MV-4-11 (cell line): ENCODE measurements at regions not wholly inside any gene's neighbourhood (a gene's known extent, or its start where the extent isn't known, plus 50 kb on each side); places are given as distances from the start of the nearest gene placed in this dataset.

Experiments used
- DNase-seq: peaks from one replicate; lab custom pipeline; 2025; lab: John Stamatoyannopoulos, UW

DNA sequence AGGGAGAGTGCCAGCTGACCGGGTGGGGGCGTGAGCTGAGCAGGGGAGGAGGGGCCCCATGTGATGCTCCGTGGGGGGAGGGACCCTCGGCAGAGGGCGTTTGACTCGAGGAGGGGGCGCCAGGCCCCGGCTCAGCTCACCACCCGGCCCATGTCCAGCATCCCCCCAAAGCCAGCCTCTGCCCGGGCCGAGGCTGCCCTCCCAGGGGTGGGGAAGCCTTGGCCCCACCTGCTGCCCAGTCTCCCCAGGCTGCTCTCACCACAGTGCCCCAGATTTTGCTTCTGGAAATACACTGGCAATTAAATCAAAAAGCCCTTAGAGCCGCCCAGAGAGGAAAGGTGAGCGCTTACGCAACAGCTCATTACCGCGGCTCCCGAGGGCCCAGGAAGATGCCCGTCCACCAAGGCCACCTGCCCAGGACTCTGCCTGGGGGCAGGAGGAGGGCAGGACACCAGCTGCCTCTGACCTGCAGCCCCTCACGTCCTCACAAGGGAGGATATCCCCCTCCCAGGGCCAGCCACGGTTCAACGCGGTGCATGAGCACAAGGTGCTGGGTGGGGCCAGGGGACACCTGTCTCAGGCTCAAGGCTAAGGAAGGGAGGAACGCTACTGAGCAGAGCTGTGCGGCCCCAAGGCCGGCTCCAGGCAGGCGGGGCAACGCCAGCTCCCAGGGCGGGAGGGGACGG, 70.0 kb upstream of the INPP5A start:
- no peak for DNase-seq

DNA sequence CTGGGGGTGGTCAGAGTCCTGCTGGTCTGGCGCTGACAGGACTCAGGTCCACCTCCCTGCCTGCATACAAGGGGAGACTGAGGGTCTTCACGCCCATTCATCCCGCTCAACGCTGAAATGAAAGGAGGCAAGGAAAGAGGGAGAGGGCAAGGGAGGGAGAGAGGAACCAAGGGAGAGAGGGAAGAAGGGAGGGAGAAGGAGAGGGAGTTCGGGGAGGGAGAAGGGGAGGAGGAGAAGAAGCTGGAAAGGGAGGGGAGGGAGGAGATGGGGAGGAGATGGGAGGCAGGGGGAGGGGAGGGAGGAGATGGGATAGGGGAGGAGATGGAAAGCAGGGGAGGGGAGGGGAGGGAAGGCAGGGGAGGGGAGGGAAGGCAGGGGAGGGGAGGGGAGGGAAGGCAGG, 69.4 kb upstream of the INPP5A start:
- DNase-seq, result no peak

GRCh38 chr10:132468651-132469050, 68.9 kb upstream of the INPP5A start:
- no peak for DNase-seq

DNA sequence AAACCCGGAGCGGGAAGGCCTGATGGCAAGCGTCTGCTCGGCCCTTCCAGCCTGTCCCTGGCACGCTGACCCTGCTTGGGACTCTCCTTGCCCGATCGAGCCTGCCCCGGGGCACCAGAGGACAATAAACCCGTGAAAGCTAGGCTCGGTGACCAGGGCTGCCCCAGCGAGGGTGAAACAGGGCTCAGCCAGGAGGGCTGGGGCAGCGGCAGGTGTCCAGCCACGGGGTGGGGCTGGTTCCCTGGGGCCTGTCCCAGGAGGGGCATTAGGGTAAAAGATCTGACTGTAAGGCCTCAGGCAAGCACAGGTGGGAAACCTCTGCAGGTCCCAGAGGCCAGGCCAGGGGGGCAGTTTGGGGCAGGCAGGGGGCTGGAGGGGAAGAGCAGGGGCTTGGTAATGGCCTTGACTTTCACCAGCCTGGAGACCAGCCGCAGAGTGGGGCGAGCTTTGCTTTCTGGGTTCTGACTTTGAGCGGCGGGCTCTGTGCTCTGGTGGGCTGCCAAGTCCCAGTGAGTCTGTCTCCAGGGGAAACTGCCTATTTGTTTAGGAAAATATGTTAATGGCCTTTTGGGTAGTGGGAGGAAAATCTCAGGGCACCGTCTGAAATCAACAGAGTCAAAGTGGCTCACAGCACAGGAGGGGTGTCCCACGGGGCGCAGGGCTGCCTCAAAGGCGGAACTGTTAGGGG, 68.2 kb upstream of the INPP5A start:
- DNase-seq, result no peak

GRCh38 chr10:132470410-132471124, 67.0 kb upstream of the INPP5A start:
- DNase-seq, result peak; percentile 15

- no peak for DNase-seq
Observed at GRCh38 chr10:132471125-132471451, 66.5 kb upstream of the INPP5A start.

- no peak for DNase-seq
Observed at GRCh38 chr10:132471484-132471883, 66.1 kb upstream of the INPP5A start.

DNA sequence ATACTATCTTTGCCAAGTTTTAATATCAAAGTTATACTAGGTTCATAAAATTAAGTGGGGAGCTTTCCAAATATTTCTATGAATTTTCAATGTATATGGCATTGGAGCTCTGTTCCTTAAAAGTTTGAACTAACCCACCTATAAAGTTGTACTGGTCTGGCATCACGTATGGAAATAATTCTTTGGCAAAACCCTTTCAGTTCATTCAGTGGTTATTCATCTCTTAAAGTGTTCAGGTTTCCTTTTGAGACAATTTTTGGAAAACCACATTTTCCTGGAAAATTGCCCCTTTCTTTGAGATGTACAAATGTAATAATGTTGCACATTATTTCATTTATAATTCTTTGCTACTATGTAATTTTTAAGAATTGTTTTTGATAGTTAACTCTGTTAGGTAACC, 62.5 kb upstream of the INPP5A start:
- DNase-seq, result no peak

- DNase-seq, result no peak
Observed at GRCh38 chr10:132476146-132477065, 61.2 kb upstream of the INPP5A start.

DNA sequence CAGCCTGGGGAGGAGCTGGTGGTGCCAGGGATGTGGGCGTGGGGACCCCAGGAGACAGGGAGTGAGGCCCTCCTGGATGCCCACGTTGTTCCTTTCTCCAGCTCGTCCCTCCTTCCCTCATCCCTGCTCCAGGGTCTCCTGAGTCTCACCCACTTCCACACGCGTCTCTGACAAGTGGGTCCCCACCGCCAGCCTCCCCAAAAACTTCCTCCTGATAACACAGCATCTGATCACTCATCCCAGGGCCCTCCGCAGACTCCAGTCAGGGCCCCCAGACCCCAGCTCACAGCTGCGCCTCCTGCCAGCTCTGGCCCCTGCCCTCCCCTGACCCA, 60.6 kb upstream of the INPP5A start:
- DNase-seq, result no peak

- no peak for DNase-seq
Observed at GRCh38 chr10:132477398-132478340, 59.9 kb upstream of the INPP5A start.

DNA sequence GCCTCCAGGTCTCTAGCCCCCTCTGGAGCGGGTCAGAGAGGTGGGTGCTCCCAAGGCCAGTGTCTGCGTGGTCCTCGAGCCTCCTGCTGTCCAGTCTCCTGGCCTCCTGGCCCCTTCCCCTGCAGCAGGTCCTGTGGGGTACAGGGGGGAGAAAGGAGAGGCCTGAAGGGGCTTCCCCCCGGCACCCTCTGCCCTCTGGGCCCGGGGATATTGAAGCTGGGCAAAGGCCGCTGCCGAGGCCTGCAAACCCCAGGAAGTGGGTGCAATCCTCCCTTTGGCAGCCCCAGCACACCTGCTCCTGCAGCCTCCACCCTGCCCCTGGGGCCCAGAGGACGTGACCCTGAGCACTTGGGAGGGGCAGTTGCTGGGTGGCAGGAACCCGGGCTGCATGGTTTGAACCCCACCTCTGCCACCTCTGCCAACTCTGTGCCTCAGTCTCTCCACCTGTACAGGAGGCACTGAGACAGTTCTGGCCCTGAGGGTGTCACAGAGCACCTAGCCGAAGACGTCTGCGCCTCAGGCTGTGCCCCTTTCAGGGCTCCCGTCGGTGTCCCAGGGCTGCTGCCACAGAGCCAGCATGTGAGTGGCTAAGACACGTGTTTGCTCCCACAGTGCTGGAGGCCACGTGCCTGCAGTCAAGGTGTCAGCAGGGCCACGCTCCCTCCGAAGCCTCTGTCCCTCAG, 59.1 kb upstream of the INPP5A start:
- no peak for DNase-seq

- no peak for DNase-seq
Observed at GRCh38 chr10:132479024-132479602, 58.5 kb upstream of the INPP5A start.

- no peak for DNase-seq
Observed at GRCh38 chr10:132479603-132480221, 57.9 kb upstream of the INPP5A start.

DNA sequence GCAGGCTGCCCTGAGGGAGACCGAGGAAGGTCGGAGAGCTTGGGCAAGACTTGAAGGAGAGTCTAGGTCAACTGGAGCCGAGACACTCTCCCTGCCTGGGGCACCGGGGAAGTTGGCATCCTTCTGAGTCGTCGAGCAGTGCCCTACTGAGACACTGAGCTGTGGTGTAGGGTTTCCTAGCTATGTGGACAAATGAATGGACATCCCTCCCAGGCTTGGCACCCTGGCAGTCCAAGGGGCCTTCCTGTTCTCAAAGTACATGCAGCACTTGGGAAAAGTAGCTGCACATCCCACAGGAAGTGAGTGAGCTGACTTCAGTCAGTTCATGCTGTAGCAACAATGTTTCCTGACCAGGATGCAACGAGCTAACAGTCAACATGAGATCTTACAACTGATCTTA, 57.2 kb upstream of the INPP5A start:
- DNase-seq, result no peak

DNA sequence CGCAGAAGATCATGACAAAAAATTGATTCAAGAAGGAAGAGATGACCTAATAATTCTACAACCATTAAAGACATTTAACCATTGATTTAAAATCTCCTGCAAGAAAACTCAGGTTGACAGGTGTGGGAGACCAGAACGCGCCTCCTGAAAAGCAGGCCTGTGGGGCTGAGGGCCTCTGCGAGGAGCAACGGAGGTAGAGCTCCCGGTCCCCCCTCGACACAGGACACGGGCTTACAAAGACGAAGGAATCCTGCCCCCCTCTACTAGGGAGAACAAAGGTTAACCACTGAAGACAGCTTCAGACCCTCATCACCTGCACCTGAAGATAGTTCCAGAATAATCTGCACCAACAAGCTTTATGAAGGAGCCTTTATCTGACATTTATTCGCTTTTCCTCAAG, 55.9 kb upstream of the INPP5A start:
- DNase-seq, result no peak

GRCh38 chr10:132482090-132482800, 55.3 kb upstream of the INPP5A start:
- no peak for DNase-seq

- DNase-seq, result no peak
Observed at GRCh38 chr10:132483394-132483793, 54.2 kb upstream of the INPP5A start.

- no peak for DNase-seq
Observed at GRCh38 chr10:132484922-132485321, 52.7 kb upstream of the INPP5A start.
